NCI-H2029 (cell line): ENCODE measurements at regions not wholly inside any gene's neighbourhood (a gene's known extent, or its start where the extent isn't known, plus 50 kb on each side); places are given as distances from the start of the nearest gene placed in this dataset.

Experiments used
- DNase-seq: peaks from one replicate; lab custom pipeline; 2025; lab: John Stamatoyannopoulos, UW

- no peak for DNase-seq
These were observed 59.6 kb upstream of the PPARA start for GRCh38 chr22:46090631-46091201.

- no peak for DNase-seq
These were observed 58.9 kb upstream of the PPARA start for GRCh38 chr22:46091277-46091977.

GRCh38 chr22:46092011-46092410, 58.3 kb upstream of the PPARA start:
- DNase-seq, result no peak

- DNase-seq, result no peak
These were observed 57.5 kb upstream of the PPARA start for GRCh38 chr22:46092670-46093410.

- DNase-seq, result no peak
These were observed 56.5 kb upstream of the PPARA start for GRCh38 chr22:46093796-46094195.

GRCh38 chr22:46094676-46095075, 55.6 kb upstream of the PPARA start:
- no peak for DNase-seq

- DNase-seq, result no peak
These were observed 54.3 kb upstream of the PPARA start for GRCh38 chr22:46096051-46096450.

- DNase-seq, result no peak
These were observed 53.6 kb upstream of the PPARA start for GRCh38 chr22:46096706-46097230.

- no peak for DNase-seq
These were observed 52.9 kb upstream of the PPARA start for GRCh38 chr22:46097268-46097900.

GRCh38 chr22:46098525-46099475, 51.5 kb upstream of the PPARA start:
- no peak for DNase-seq

GRCh38 chr22:46099740-46100139, 50.6 kb upstream of the PPARA start:
- no peak for DNase-seq

- no peak for DNase-seq
These were observed 49.8 kb upstream of the PPARA start for GRCh38 chr22:46100401-46101105.
